Prostate gland (tissue), 2 donors: ENCODE measurements at regions not wholly inside any gene's neighbourhood (a gene's known extent, or its start where the extent isn't known, plus 50 kb on each side); places are given as distances from the start of the nearest gene placed in this dataset.

Experiments used
- DNase-seq: peaks from one replicate; pipeline ENCODE4 v3.0.0-alpha.2; 2019; ENCODE audit warnings: low spot score
- H3K27ac ChIP-seq, 2 donors: fragments of 200-600 bp; sonication (generic); 2 replicates each; pipeline ENCODE4 v1.5.1; 2017 to 2019
- H3K27me3 ChIP-seq: fragments of 200-600 bp; sonication (generic); replicated peaks from 2 replicates; pipeline ENCODE4 v1.5.1; 2019; ENCODE audit not compliant: insufficient read depth
- H3K36me3 ChIP-seq, 2 donors: fragments of 200-600 bp; sonication (generic); 1 replicate in 1 of 2; 2 replicates in 1 of 2; pipeline versions ENCODE4 v1.5.1 to v1.8.1; 2017 to 2019
- H3K4me1 ChIP-seq: fragments of 200-600 bp; sonication (generic); replicated peaks from 2 replicates; pipeline ENCODE4 v1.5.1; 2019
- H3K4me3 ChIP-seq, 2 donors: fragments of 200-600 bp; sonication (generic); 2 replicates each; pipeline ENCODE4 v1.5.1; 2017 to 2019
- H3K9me3 ChIP-seq: fragments of 200-600 bp; sonication (generic); 2 replicates; pipeline ENCODE4 v1.5.1; 2017
- POLR2A ChIP-seq: fragments of 450-650 bp; IDR thresholded peaks from one replicate; pipeline ENCODE4 v1.6.1; 2016; ENCODE audit warnings: antibody characterized with exemption, mild to moderate bottlenecking
- POLR2AphosphoS5 ChIP-seq: sonication (generic); formaldehyde crosslinking; IDR thresholded peaks from one replicate; pipeline ENCODE4 v1.6.1; 2017; ENCODE audit warnings: antibody characterized with exemption
- WGBS: methylation state at CpG from one replicate; pipeline ENCODE4 v1.1.5; 2018; 5-methylcytosine and 5-hydroxymethylcytosine counted together
- intact Hi-C: fragments of 100-400 bp; cut with DNase I; formaldehyde crosslinking; loops from one replicate; pipeline ENCODE4 v1.14.2; 2022
- TF ChIP-seq, protein P1 (sequence below), 4 experiments: fragments of 200-600 bp in 2 of 4; fragments of 450-650 bp in 2 of 4; sonication (generic) in 2 of 4; IDR thresholded peaks; 1 replicate in 3 of 4; 2 replicates in 1 of 4; pipeline ENCODE4 v1.5.1; 2016 to 2019; ENCODE audit warnings: antibody characterized with exemption in 4 of 4, mild to moderate bottlenecking in 2 of 4, moderate library complexity in 2 of 4

DNA sequence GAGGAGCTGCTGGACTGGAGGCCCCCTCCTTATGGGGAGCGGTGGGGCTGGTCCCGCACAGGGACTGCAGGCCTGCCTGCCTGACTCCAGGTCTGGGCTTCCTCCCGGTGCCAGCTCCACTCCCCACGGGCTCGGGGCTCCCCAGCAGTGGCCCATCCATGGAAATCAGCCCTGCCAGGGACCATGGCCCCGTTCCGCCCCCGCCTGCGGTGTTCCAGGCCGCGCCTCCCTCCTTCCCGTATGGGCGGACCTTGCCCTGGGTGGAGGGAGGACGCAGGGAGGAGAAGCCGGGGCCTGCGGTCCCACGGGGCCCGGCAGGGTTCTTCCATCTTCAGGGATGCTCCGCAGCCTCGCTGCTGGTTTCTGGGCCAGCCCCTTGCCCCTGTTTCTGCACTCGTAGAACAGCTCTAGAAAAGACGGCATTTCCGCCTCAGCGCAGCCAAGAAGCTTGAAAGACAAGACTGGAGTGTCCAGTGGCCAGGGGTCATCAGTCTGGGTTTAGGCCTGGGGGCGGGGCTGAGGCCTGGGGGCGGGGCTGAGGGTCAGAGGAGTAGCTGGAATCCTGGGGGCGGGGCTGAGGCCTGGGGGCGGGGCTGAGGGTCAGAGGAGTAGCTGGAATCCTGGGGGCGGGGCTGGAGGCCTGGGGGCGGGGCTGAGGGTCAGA lies 1330.6 kb downstream of the BRD1 start:
- H3K4me3 ChIP-seq, result no peak overlapping the region
- no peak overlapping the region for H3K27ac ChIP-seq
- no peaks in the 10 kb centered on the region for H3K4me1 ChIP-seq
- no peak for DNase-seq
- peaks cover 3% of the 10 kb centered on the region for H3K27me3 ChIP-seq
- H3K36me3 ChIP-seq, result no peaks in the 10 kb centered on the region
- TF ChIP-seq, protein P1, sequence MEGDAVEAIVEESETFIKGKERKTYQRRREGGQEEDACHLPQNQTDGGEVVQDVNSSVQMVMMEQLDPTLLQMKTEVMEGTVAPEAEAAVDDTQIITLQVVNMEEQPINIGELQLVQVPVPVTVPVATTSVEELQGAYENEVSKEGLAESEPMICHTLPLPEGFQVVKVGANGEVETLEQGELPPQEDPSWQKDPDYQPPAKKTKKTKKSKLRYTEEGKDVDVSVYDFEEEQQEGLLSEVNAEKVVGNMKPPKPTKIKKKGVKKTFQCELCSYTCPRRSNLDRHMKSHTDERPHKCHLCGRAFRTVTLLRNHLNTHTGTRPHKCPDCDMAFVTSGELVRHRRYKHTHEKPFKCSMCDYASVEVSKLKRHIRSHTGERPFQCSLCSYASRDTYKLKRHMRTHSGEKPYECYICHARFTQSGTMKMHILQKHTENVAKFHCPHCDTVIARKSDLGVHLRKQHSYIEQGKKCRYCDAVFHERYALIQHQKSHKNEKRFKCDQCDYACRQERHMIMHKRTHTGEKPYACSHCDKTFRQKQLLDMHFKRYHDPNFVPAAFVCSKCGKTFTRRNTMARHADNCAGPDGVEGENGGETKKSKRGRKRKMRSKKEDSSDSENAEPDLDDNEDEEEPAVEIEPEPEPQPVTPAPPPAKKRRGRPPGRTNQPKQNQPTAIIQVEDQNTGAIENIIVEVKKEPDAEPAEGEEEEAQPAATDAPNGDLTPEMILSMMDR (IDR thresholded peaks at IDR 0.05), result no peak
- TF ChIP-seq POLR2AphosphoS5, result no peak
- TF ChIP-seq POLR2A, result no peak
- intact Hi-C loops, result no loop called here
- WGBS, result 94% methylated on average over 17 of the region's 30 CpGs
- H3K9me3 ChIP-seq, result no peaks in the 10 kb centered on the region

DNA sequence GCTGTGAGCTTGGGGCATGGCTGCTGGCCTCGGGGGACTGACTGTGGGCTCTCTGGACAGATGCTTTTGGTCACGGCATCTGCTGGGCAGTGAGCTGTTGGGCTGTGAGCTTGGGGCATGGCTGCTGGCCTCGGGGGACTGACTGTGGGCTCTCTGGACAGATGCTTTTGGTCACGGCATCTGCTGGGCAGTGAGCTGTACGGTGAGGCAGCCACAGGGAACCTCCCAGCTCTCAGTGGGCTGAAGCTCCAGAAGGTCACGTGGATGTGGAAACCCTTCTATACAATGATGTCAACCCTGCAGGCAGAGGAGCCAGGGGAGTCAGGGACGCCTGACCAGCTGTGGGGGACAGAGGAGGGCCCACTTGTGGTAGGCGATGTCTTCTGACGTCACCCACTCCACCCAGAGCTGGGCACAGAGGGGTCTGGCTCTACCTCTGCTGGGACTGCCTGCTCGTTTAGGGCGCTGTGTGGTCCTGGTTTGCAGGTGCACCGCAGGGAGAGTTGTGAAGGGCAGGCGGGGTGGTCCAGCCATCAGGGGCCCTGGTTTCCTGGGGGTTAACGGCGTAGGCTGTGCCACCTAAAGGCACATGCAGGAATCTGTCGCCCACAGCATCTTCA lies 1331.3 kb downstream of the BRD1 start:
- Histone ChIP-seq H3K27ac (no peak overlapping the region), H3K4me1 (no peaks in the 10 kb centered on the region), H3K9me3 (no peaks in the 10 kb centered on the region), H3K4me3 (no peak overlapping the region), H3K27me3 (peaks cover 6% of the 10 kb centered on the region), H3K36me3 (no peaks in the 10 kb centered on the region)
- WGBS, result 91% methylated on average over 16 of the region's 16 CpGs
- intact Hi-C loops, result no loop called here
- no peak for DNase-seq
- TF ChIP-seq POLR2AphosphoS5 (no peak), POLR2A (no peak)
- TF ChIP-seq, protein P1 (IDR thresholded peaks at IDR 0.05), result no peak

DNA sequence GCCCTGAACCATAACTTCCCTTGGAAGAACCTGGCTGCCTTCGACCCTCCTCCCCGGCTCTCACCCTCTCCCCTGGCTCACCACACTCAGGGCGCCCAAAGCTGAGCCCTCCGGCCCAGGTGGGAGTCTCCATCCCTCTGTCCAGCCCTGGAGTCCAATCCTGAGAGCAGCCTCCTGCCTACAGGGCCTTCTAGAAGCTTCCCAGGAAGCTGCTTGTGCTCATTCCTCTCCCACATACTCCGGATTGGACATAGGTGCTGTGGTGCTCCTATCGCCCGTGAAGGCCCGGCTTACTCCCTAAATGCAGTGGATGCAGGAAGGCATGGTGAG lies 1332.0 kb downstream of the BRD1 start:
- Histone ChIP-seq H3K4me3 (no peak overlapping the region), H3K27ac (no peak overlapping the region), H3K9me3 (no peaks in the 10 kb centered on the region), H3K4me1 (no peaks in the 10 kb centered on the region), H3K27me3 (peaks cover 8% of the 10 kb centered on the region), H3K36me3 (no peaks in the 10 kb centered on the region)
- 97% methylated on average over 8 of the region's 8 CpGs for WGBS
- TF ChIP-seq, protein P1 (IDR thresholded peaks at IDR 0.05), result no peak
- TF ChIP-seq POLR2A (no peak), POLR2AphosphoS5 (no peak)
- intact Hi-C loops, result no loop called here
- no peak for DNase-seq

DNA sequence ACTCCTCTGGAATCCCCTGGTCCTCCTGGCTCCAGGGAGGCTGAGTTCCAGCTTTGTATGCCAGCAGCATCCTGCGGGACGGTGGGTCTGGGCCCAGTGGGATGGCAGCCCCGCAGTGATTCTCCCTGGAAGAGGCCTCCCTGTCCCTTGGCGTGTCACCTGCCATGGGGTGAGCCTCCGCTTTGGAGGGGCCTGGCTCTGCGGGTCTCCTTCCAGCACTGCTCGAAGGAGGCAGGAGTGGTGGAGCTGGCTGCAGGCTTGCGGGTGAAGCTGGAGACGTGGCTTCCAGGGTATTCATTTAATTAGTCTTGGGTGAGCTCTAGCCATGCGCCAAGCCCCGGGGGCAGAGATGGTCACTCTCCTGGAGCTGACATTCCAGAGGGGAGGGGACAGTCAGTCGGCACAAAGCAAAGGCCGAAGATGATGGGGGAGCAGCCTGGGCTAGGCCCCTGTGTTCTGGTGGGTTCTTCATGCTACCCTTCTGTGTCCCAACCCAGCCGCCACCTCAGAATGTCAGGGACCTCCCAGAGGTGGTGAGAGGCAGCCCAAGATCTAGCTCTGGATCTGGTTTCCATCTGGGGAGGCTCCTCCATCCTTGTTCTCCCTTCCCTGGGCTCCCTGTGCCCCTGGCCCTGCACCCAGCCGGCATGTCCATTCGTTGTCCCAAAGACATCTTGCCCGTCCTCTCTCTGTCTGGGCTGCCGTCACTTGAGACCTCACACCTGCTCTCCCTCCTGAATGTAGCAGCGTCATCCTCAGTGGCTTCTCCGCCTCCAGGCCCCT lies 1332.5 kb downstream of the BRD1 start:
- WGBS, result 90% methylated on average over 20 of the region's 20 CpGs
- peaks cover 11% of the 10 kb centered on the region for H3K27me3 ChIP-seq
- TF ChIP-seq POLR2A, result no peak
- TF ChIP-seq, protein P1 (IDR thresholded peaks at IDR 0.05), result no peak
- no peak for TF ChIP-seq POLR2AphosphoS5
- intact Hi-C loops, result loop anchor here (5.0 kb wide), 1 partner anchor 1698 kb away; no protein-coding TSS in a partner anchor
- H3K27ac ChIP-seq, result no peak overlapping the region
- no peaks in the 10 kb centered on the region for H3K36me3 ChIP-seq
- H3K4me3 ChIP-seq, result no peak overlapping the region
- no peak for DNase-seq
- H3K9me3 ChIP-seq, result no peaks in the 10 kb centered on the region
- peaks cover 4% of the 10 kb centered on the region for H3K4me1 ChIP-seq
